ENCODE measurements at regions not wholly inside any gene's neighbourhood (a gene's known extent, or its start where the extent isn't known, plus 50 kb on each side); places are given as distances from the start of the nearest gene placed in this dataset.

- H3K27me3 Mint-ChIP-seq (ENCODE audit: low read depth) = no peaks in the 10 kb centered on the region
- no peaks in the 10 kb centered on the region for H3K36me3 Mint-ChIP-seq (ENCODE audit: low read depth)
- H3K9me3 Mint-ChIP-seq = peaks cover 6% of the 10 kb centered on the region
- no peak overlapping the region for H3K27ac Mint-ChIP-seq
- no peaks in the 10 kb centered on the region for H3K4me1 Mint-ChIP-seq (ENCODE audit: low read depth)
- H3K4me3 Mint-ChIP-seq = no peak overlapping the region
- CTCF ChIA-PET = interaction anchor here (0.7 kb wide), 1 partner anchor 80 kb away, joined by 3 read pairs; no protein-coding TSS in a partner anchor
- intact Hi-C loops (cut with micrococcal nuclease) = no loop called here
- no peak for DNase-seq
Observed at GRCh38 chr17:71380936-71381335, 739.9 kb upstream of the SOX9 start.

- CTCF ChIA-PET = no interaction called here
- no peaks in the 10 kb centered on the region for H3K36me3 Mint-ChIP-seq (ENCODE audit: low read depth)
- no peak for DNase-seq
- no peak overlapping the region for H3K27ac Mint-ChIP-seq
- H3K4me1 Mint-ChIP-seq (ENCODE audit: low read depth) = no peaks in the 10 kb centered on the region
- H3K9me3 Mint-ChIP-seq = peaks cover 5% of the 10 kb centered on the region
- H3K27me3 Mint-ChIP-seq (ENCODE audit: low read depth) = no peaks in the 10 kb centered on the region
- no peak overlapping the region for H3K4me3 Mint-ChIP-seq
- intact Hi-C loops (cut with micrococcal nuclease) = no loop called here
Observed at GRCh38 chr17:71383091-71383490, 737.7 kb upstream of the SOX9 start.

- Mint-ChIP-seq H3K36me3 (ENCODE audit: low read depth) (no peaks in the 10 kb centered on the region), H3K9me3 (peaks cover 4% of the 10 kb centered on the region), H3K27me3 (ENCODE audit: low read depth) (no peaks in the 10 kb centered on the region), H3K27ac (no peak overlapping the region), H3K4me1 (ENCODE audit: low read depth) (no peaks in the 10 kb centered on the region), H3K4me3 (no peak overlapping the region)
- CTCF ChIA-PET = interaction anchor here (0.7 kb wide), 1 partner anchor 166 kb away, joined by 3 read pairs; no protein-coding TSS in a partner anchor
- intact Hi-C loops (cut with micrococcal nuclease) = no loop called here
- no peak for DNase-seq
Observed at GRCh38 chr17:71387456-71387855, 733.4 kb upstream of the SOX9 start.

- Mint-ChIP-seq H3K4me1 (ENCODE audit: low read depth) (no peaks in the 10 kb centered on the region), H3K4me3 (no peak overlapping the region), H3K27me3 (ENCODE audit: low read depth) (no peaks in the 10 kb centered on the region), H3K36me3 (ENCODE audit: low read depth) (no peaks in the 10 kb centered on the region), H3K27ac (no peak overlapping the region), H3K9me3 (peaks cover 3% of the 10 kb centered on the region)
- DNase-seq = no peak
- intact Hi-C loops (cut with micrococcal nuclease) = no loop called here
- CTCF ChIA-PET = no interaction called here
Observed at GRCh38 chr17:71392715-71393567, 727.9 kb upstream of the SOX9 start.

GRCh38 chr17:71395901-71396300 is 724.9 kb upstream of the SOX9 start:
- intact Hi-C loops (cut with micrococcal nuclease) = no loop called here
- H3K4me3 Mint-ChIP-seq = no peak overlapping the region
- H3K27ac Mint-ChIP-seq = no peak overlapping the region
- H3K36me3 Mint-ChIP-seq (ENCODE audit: low read depth) = no peaks in the 10 kb centered on the region
- DNase-seq = no peak
- peaks cover 3% of the 10 kb centered on the region for H3K9me3 Mint-ChIP-seq
- H3K27me3 Mint-ChIP-seq (ENCODE audit: low read depth) = no peaks in the 10 kb centered on the region
- CTCF ChIA-PET = interaction anchor here (0.6 kb wide), 1 partner anchor 30 kb away, joined by 6 read pairs; no protein-coding TSS in a partner anchor
- no peaks in the 10 kb centered on the region for H3K4me1 Mint-ChIP-seq (ENCODE audit: low read depth)

GRCh38 chr17:71396711-71397110 is 724.1 kb upstream of the SOX9 start:
- CTCF ChIA-PET = interaction anchor here (0.6 kb wide), 1 partner anchor 31 kb away, joined by 6 read pairs; no protein-coding TSS in a partner anchor
- Mint-ChIP-seq H3K4me3 (no peak overlapping the region), H3K27me3 (ENCODE audit: low read depth) (no peaks in the 10 kb centered on the region), H3K9me3 (peaks cover 2% of the 10 kb centered on the region), H3K27ac (no peak overlapping the region), H3K4me1 (ENCODE audit: low read depth) (no peaks in the 10 kb centered on the region), H3K36me3 (ENCODE audit: low read depth) (no peaks in the 10 kb centered on the region)
- intact Hi-C loops (cut with micrococcal nuclease) = no loop called here
- DNase-seq = no peak

- DNase-seq = no peak
- no peaks in the 10 kb centered on the region for H3K4me1 Mint-ChIP-seq (ENCODE audit: low read depth)
- H3K4me3 Mint-ChIP-seq = no peak overlapping the region
- no peaks in the 10 kb centered on the region for H3K36me3 Mint-ChIP-seq (ENCODE audit: low read depth)
- H3K9me3 Mint-ChIP-seq = peaks cover 2% of the 10 kb centered on the region
- H3K27me3 Mint-ChIP-seq (ENCODE audit: low read depth) = no peaks in the 10 kb centered on the region
- CTCF ChIA-PET = no interaction called here
- intact Hi-C loops (cut with micrococcal nuclease) = no loop called here
- H3K27ac Mint-ChIP-seq = no peak overlapping the region
Observed at GRCh38 chr17:71398025-71398424, 722.8 kb upstream of the SOX9 start.

GRCh38 chr17:71398800-71399219 is 722.0 kb upstream of the SOX9 start:
- Mint-ChIP-seq H3K4me1 (ENCODE audit: low read depth) (no peaks in the 10 kb centered on the region), H3K36me3 (ENCODE audit: low read depth) (no peaks in the 10 kb centered on the region), H3K27ac (no peak overlapping the region), H3K4me3 (no peak overlapping the region), H3K27me3 (ENCODE audit: low read depth) (no peaks in the 10 kb centered on the region), H3K9me3 (peaks cover 2% of the 10 kb centered on the region)
- CTCF ChIA-PET = no interaction called here
- DNase-seq = no peak
- intact Hi-C loops (cut with micrococcal nuclease) = no loop called here

GRCh38 chr17:71399221-71399620 is 721.6 kb upstream of the SOX9 start:
- CTCF ChIA-PET = no interaction called here
- H3K4me1 Mint-ChIP-seq (ENCODE audit: low read depth) = no peaks in the 10 kb centered on the region
- peaks cover 2% of the 10 kb centered on the region for H3K9me3 Mint-ChIP-seq
- H3K27me3 Mint-ChIP-seq (ENCODE audit: low read depth) = no peaks in the 10 kb centered on the region
- intact Hi-C loops (cut with micrococcal nuclease) = no loop called here
- H3K36me3 Mint-ChIP-seq (ENCODE audit: low read depth) = no peaks in the 10 kb centered on the region
- H3K4me3 Mint-ChIP-seq = no peak overlapping the region
- DNase-seq = no peak
- no peak overlapping the region for H3K27ac Mint-ChIP-seq

GRCh38 chr17:71399649-71400048 is 721.2 kb upstream of the SOX9 start:
- H3K36me3 Mint-ChIP-seq (ENCODE audit: low read depth) = no peaks in the 10 kb centered on the region
- H3K27ac Mint-ChIP-seq = no peak overlapping the region
- H3K4me1 Mint-ChIP-seq (ENCODE audit: low read depth) = no peaks in the 10 kb centered on the region
- H3K27me3 Mint-ChIP-seq (ENCODE audit: low read depth) = no peaks in the 10 kb centered on the region
- CTCF ChIA-PET = no interaction called here
- DNase-seq = no peak
- H3K9me3 Mint-ChIP-seq = peaks cover 1% of the 10 kb centered on the region
- intact Hi-C loops (cut with micrococcal nuclease) = no loop called here
- H3K4me3 Mint-ChIP-seq = no peak overlapping the region

GRCh38 chr17:71402007-71402406 is 718.8 kb upstream of the SOX9 start:
- intact Hi-C loops (cut with micrococcal nuclease) = no loop called here
- H3K4me3 Mint-ChIP-seq = no peak overlapping the region
- peaks cover 1% of the 10 kb centered on the region for H3K9me3 Mint-ChIP-seq
- H3K4me1 Mint-ChIP-seq (ENCODE audit: low read depth) = no peaks in the 10 kb centered on the region
- no peak for DNase-seq
- no peaks in the 10 kb centered on the region for H3K36me3 Mint-ChIP-seq (ENCODE audit: low read depth)
- no peak overlapping the region for H3K27ac Mint-ChIP-seq
- CTCF ChIA-PET = no interaction called here
- no peaks in the 10 kb centered on the region for H3K27me3 Mint-ChIP-seq (ENCODE audit: low read depth)

GRCh38 chr17:71402661-71403141 is 718.1 kb upstream of the SOX9 start:
- Mint-ChIP-seq H3K27me3 (ENCODE audit: low read depth) (no peaks in the 10 kb centered on the region), H3K4me1 (ENCODE audit: low read depth) (no peaks in the 10 kb centered on the region), H3K4me3 (no peak overlapping the region), H3K36me3 (ENCODE audit: low read depth) (no peaks in the 10 kb centered on the region), H3K9me3 (peaks cover 1% of the 10 kb centered on the region), H3K27ac (no peak overlapping the region)
- intact Hi-C loops (cut with micrococcal nuclease) = no loop called here
- CTCF ChIA-PET = no interaction called here
- no peak for DNase-seq

- Mint-ChIP-seq H3K4me3 (no peak overlapping the region), H3K4me1 (ENCODE audit: low read depth) (no peaks in the 10 kb centered on the region), H3K9me3 (peaks cover 1% of the 10 kb centered on the region), H3K36me3 (ENCODE audit: low read depth) (no peaks in the 10 kb centered on the region), H3K27ac (no peak overlapping the region), H3K27me3 (ENCODE audit: low read depth) (no peaks in the 10 kb centered on the region)
- intact Hi-C loops (cut with micrococcal nuclease) = no loop called here
- CTCF ChIA-PET = no interaction called here
- DNase-seq = no peak
Observed at GRCh38 chr17:71405101-71405500, 715.7 kb upstream of the SOX9 start.

Measured in activated naive CD4-positive, alpha-beta T cell treated with anti-CD3 and anti-CD28 coated beads for 36 hours (primary cell).